GM18520 (cell line): ENCODE measurements at regions not wholly inside any gene's neighbourhood (a gene's known extent, or its start where the extent isn't known, plus 50 kb on each side); places are given as distances from the start of the nearest gene placed in this dataset.
"Not testable (repeated sequence)": the region's sequence is repeated elsewhere in the genome, so short reads cannot be mapped to it uniquely, and the experiment has no call there.

Experiments used
- ATAC-seq: cut with Tn5 transposase; IDR thresholded peaks from one replicate; pipeline ENCODE4 v1.9.1; 2021; ENCODE audit not compliant: unreplicated experiment

GRCh38 chr9:110013064-110013463, 194.9 kb downstream of the C9orf152 start:
- no peak for ATAC-seq

- no peak for ATAC-seq
Observed at GRCh38 chr9:110015759-110016158, 192.2 kb downstream of the C9orf152 start.

- ATAC-seq: no peak
Observed at GRCh38 chr9:110016340-110016739, 191.6 kb downstream of the C9orf152 start.

- not testable (repeated sequence) for ATAC-seq
Observed at GRCh38 chr9:110020216-110020615, 187.7 kb downstream of the C9orf152 start.

GRCh38 chr9:110021891-110022290, 186.1 kb downstream of the C9orf152 start:
- ATAC-seq: peak; percentile 90

- not testable (repeated sequence) for ATAC-seq
Observed at GRCh38 chr9:110023221-110023620, 184.7 kb downstream of the C9orf152 start.

- ATAC-seq: no peak
Observed at GRCh38 chr9:110025551-110026170, 182.3 kb downstream of the C9orf152 start.

GRCh38 chr9:110027671-110028081, 180.3 kb downstream of the C9orf152 start:
- ATAC-seq: no peak

- no peak for ATAC-seq
Observed at GRCh38 chr9:110028271-110028670, 179.7 kb downstream of the C9orf152 start.

- ATAC-seq: no peak
Observed at GRCh38 chr9:110028676-110029075, 179.3 kb downstream of the C9orf152 start.

- ATAC-seq: no peak
Observed at GRCh38 chr9:110029429-110029955, 178.5 kb downstream of the C9orf152 start.

GRCh38 chr9:110029956-110030480, 177.9 kb downstream of the C9orf152 start:
- no peak for ATAC-seq

- no peak for ATAC-seq
Observed at GRCh38 chr9:110030632-110031031, 177.3 kb downstream of the C9orf152 start.

GRCh38 chr9:110031511-110032173, 176.3 kb downstream of the C9orf152 start:
- ATAC-seq: no peak

GRCh38 chr9:110032532-110032931, 175.4 kb downstream of the C9orf152 start:
- not testable (repeated sequence) for ATAC-seq

GRCh38 chr9:110033869-110034268, 174.1 kb downstream of the C9orf152 start:
- no peak for ATAC-seq

GRCh38 chr9:110036286-110036685, 171.7 kb downstream of the C9orf152 start:
- ATAC-seq: no peak

GRCh38 chr9:110040788-110041187, 167.2 kb downstream of the C9orf152 start:
- no peak for ATAC-seq

- ATAC-seq: no peak
Observed at GRCh38 chr9:110041452-110041851, 166.5 kb downstream of the C9orf152 start.

GRCh38 chr9:110047232-110047954, 160.6 kb downstream of the C9orf152 start:
- ATAC-seq: no peak

- peak; percentile 9 for ATAC-seq
Observed at GRCh38 chr9:110047955-110048402, 160.0 kb downstream of the C9orf152 start.
